GM12878 (cell line): ENCODE measurements at regions not wholly inside any gene's neighbourhood (a gene's known extent, or its start where the extent isn't known, plus 50 kb on each side); places are given as distances from the start of the nearest gene placed in this dataset.

Source experiments
- ATAC-seq: fragments of 200-7000 bp; cut with Tn5 transposase; 3 replicates; pipeline ENCODE4 v1.9.1; 2020; ENCODE audit warnings: mild to moderate bottlenecking, moderate library complexity
- BruUV-seq: library from RNA; stranded (reverse); fragments of 400-500 nt; replicated peaks from 2 replicates; lab custom pipeline; 2021; lab: Mats Ljungman, UMichigan
- CTCF ChIA-PET: fragments of 300-600 bp; sonication (Branson Sonifier 250); formaldehyde crosslinking; extraction: SDS; loops from one replicate; lab custom pipeline; 2021; ENCODE audit warnings: inconsistent platforms; lab: Yijun Ruan, JAX
- POLR2A ChIA-PET: fragments of 350-600 bp; formaldehyde crosslinking; extraction: SDS; loops from one replicate; lab custom pipeline; 2021; ENCODE audit warnings: inconsistent platforms; lab: Charles Lee
- RAD21 ChIA-PET: fragments of 300-600 bp; sonication (Branson Sonifier 250); formaldehyde crosslinking; loops from one replicate; lab custom pipeline; 2023; ENCODE audit warnings: antibody characterized with exemption; ENCODE audit not compliant: unreplicated experiment; lab: Charles Lee
- SMC1A ChIA-PET: fragments of 300-600 bp; sonication (Branson Sonifier 250); formaldehyde crosslinking; loops from one replicate; lab custom pipeline; 2023; ENCODE audit not compliant: unreplicated experiment, uncharacterized antibody; lab: Charles Lee
- DNase-seq: peaks from one replicate; pipeline ENCODE4 v3.0.0-alpha.2; 2011; ENCODE audit warnings: low read depth, low spot score
- FAIRE-seq: peaks from 3 replicates; lab custom pipeline; 2011; peaks lifted over from hg19 to GRCh38; lab: Jason Lieb, UNC
- H2AFZ ChIP-seq: 2 replicates; pipeline ENCODE4 v1.6.0; 2011; ENCODE audit warnings: low read depth, low read length, control low read depth; ENCODE audit not compliant: control insufficient read depth
- H3K27ac ChIP-seq: 2 replicates; pipeline ENCODE4 v1.5.1; 2011; ENCODE audit warnings: control low read depth; ENCODE audit not compliant: control insufficient read depth, insufficient read depth
- H3K27me3 ChIP-seq, 2 experiments: replicated peaks in 1 of 2; 2 replicates each; pipeline versions ENCODE4 v1.6.0 to v1.6.1; 2011; ENCODE audit warnings: low read length in 1 of 2; ENCODE audit not compliant: control insufficient read depth in 2 of 2, insufficient read depth in 2 of 2
- H3K36me3 ChIP-seq, 2 experiments: 2 replicates each; pipeline ENCODE4 v1.5.1; 2011; ENCODE audit warnings: low read length in 1 of 2; ENCODE audit not compliant: control insufficient read depth in 2 of 2, insufficient read depth in 2 of 2
- H3K4me1 ChIP-seq: 2 replicates; pipeline ENCODE4 v1.6.1; 2011; ENCODE audit warnings: mild to moderate bottlenecking, low read length, moderate library complexity, mixed read lengths; ENCODE audit not compliant: control insufficient read depth, insufficient read depth
- H3K4me2 ChIP-seq: 2 replicates; pipeline ENCODE4 v1.6.0; 2011; ENCODE audit warnings: control low read depth; ENCODE audit not compliant: control insufficient read depth, insufficient read depth
- H3K4me3 ChIP-seq: fragments of 200-600 bp; sonication (generic); 2 replicates; pipeline ENCODE4 v1.5.1; 2016
- H3K79me2 ChIP-seq: 2 replicates; pipeline ENCODE4 v1.6.0; 2011; ENCODE audit warnings: low read length; ENCODE audit not compliant: control insufficient read depth, insufficient read depth
- H3K9ac ChIP-seq: 2 replicates; pipeline ENCODE4 v1.8.0; 2011; ENCODE audit warnings: low read length, control low read depth, mixed read lengths; ENCODE audit not compliant: control insufficient read depth, insufficient read depth
- H3K9me3 ChIP-seq: replicated peaks from 3 replicates; pipeline ENCODE4 v1.5.1; 2011; ENCODE audit warnings: mild to moderate bottlenecking, low read length; ENCODE audit not compliant: control insufficient read depth, insufficient read depth
- H4K20me1 ChIP-seq: 2 replicates; pipeline ENCODE4 v1.6.0; 2011; ENCODE audit not compliant: control insufficient read depth, insufficient read depth
- BACH1 ChIP-seq: fragments of 450-650 bp; IDR thresholded peaks from 2 replicates; pipeline ENCODE4 v1.6.1; 2017; ENCODE audit warnings: mild to moderate bottlenecking, borderline replicate concordance
- BHLHE40 ChIP-seq, 2 experiments: fragments of 450-650 bp in 1 of 2; IDR thresholded peaks; 2 replicates each; pipeline ENCODE4 v1.6.1; 2011 to 2017; ENCODE audit warnings: low read depth in 2 of 2, borderline replicate concordance in 1 of 2, improper control_type of control experiment in 1 of 2, low read length in 1 of 2, mild to moderate bottlenecking in 1 of 2
- CBX5 ChIP-seq: sonication (generic); IDR thresholded peaks from 2 replicates; pipeline ENCODE4 v1.6.1; 2016; ENCODE audit warnings: low read depth, moderate library complexity, mild to moderate bottlenecking, inconsistent platforms
- CREB1 ChIP-seq: IDR thresholded peaks from 2 replicates; pipeline ENCODE4 v1.6.1; 2012; ENCODE audit warnings: low read depth, mild to moderate bottlenecking, inconsistent platforms
- EZH2 ChIP-seq: IDR thresholded peaks from 2 replicates; pipeline ENCODE4 v1.6.1; 2012; ENCODE audit warnings: low read depth, mild to moderate bottlenecking, control low read depth, inconsistent platforms, low read length, borderline replicate concordance; ENCODE audit not compliant: control insufficient read depth
- IKZF1 ChIP-seq: fragments of 450-650 bp; conservative IDR thresholded peaks from 2 replicates; pipeline ENCODE4 v1.6.1; 2017; ENCODE audit warnings: antibody characterized with exemption, mild to moderate bottlenecking
- MEF2B ChIP-seq: fragments of 450-650 bp; IDR thresholded peaks from 2 replicates; pipeline ENCODE4 v1.6.1; 2018; ENCODE audit warnings: mild to moderate bottlenecking, moderate library complexity; ENCODE audit not compliant: partially characterized antibody, poor library complexity, severe bottlenecking
- MTA3 ChIP-seq: IDR thresholded peaks from 2 replicates; pipeline ENCODE4 v1.6.1; 2012; ENCODE audit warnings: low read length, inconsistent platforms, borderline replicate concordance
- NFYB ChIP-seq: IDR thresholded peaks from 2 replicates; pipeline ENCODE4 v1.6.1; 2011; ENCODE audit warnings: low read depth, mild to moderate bottlenecking, low read length, improper control_type of control experiment, moderate library complexity; ENCODE audit not compliant: insufficient read depth
- NR2F1 ChIP-seq: fragments of 450-650 bp; conservative IDR thresholded peaks from 2 replicates; pipeline ENCODE4 v1.6.1; 2017; ENCODE audit warnings: mild to moderate bottlenecking
- PAX5 ChIP-seq: IDR thresholded peaks from 2 replicates; pipeline ENCODE4 v1.6.1; 2011; ENCODE audit warnings: low read depth, low read length, borderline replicate concordance
- POLR2AphosphoS2 ChIP-seq: IDR thresholded peaks from 2 replicates; pipeline ENCODE4 v1.6.1; 2011; ENCODE audit warnings: low read depth, mild to moderate bottlenecking, low read length, improper control_type of control experiment, moderate library complexity
- SIX5 ChIP-seq: IDR thresholded peaks from 2 replicates; pipeline ENCODE4 v1.6.1; 2011; ENCODE audit warnings: mild to moderate bottlenecking, low read depth, low read length, moderate library complexity; ENCODE audit not compliant: severe bottlenecking
- SMARCA5 ChIP-seq: fragments of 450-650 bp; IDR thresholded peaks from 2 replicates; pipeline ENCODE4 v1.6.1; 2017; ENCODE audit warnings: mild to moderate bottlenecking
- ZNF207 ChIP-seq: fragments of 450-650 bp; IDR thresholded peaks from 2 replicates; pipeline ENCODE4 v1.6.1; 2014; ENCODE audit warnings: antibody characterized with exemption, mild to moderate bottlenecking, borderline replicate concordance
- ZNF384 ChIP-seq: IDR thresholded peaks from 2 replicates; pipeline ENCODE4 v1.6.1; 2012; ENCODE audit warnings: low read depth, mild to moderate bottlenecking, low read length, improper control_type of control experiment, borderline replicate concordance
- WGBS: methylation state at CpG from one replicate; pipeline ENCODE4 v1.1.6; 2016; ENCODE audit warnings: low lambda C conversion rate; ENCODE audit not compliant: insufficient replicate concordance, insufficient coverage; ENCODE audit errors: missing lambda C conversion rate; 5-methylcytosine and 5-hydroxymethylcytosine counted together
- in situ Hi-C: fragments of 300-500 bp; cut with MboI; formaldehyde crosslinking; loops from 9 replicates; pipeline ENCODE4 v1.14.3; 2018; ENCODE audit warnings: mixed read lengths
- intact Hi-C: fragments of 100-400 bp; cut with micrococcal nuclease; formaldehyde crosslinking; loops from one replicate; pipeline ENCODE4 v1.14.2; 2022; ENCODE audit not compliant: unreplicated experiment
- TF ChIP-seq, protein P1 (sequence below): fragments of 450-650 bp; IDR thresholded peaks from 2 replicates; pipeline ENCODE4 v1.6.1; 2017; ENCODE audit warnings: antibody characterized with exemption, mild to moderate bottlenecking, moderate library complexity

DNA sequence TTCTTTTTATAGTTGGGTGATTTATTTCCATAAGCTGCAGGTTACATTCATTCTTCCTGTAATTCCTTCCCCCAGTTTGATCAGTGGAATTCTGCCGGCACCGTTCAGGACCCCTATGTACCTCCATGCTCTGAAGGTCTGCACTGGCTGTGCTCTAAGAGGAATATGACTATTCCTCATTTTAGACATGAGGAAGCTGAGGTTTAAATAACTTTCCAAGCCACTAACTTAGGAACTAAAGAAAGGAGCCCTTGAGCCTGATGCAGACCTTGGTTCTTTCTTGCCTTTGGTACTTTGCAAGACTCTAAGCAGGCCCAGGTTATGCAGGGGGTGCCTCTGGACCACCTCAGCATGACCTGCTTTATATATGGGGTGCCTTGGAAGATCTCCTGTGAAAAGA lies 318.5 kb downstream of the QKI start:
- no peaks in the 10 kb centered on the region for H3K9me3 ChIP-seq
- 55% methylated on average over 2 of the region's 2 CpGs for WGBS
- H3K27me3 ChIP-seq = no peaks in the 10 kb centered on the region
- intact Hi-C loops = no loop called here
- H3K4me1 ChIP-seq = peaks cover under 1% of the 10 kb centered on the region
- H3K27ac ChIP-seq = no peak overlapping the region
- SMC1A ChIA-PET = interaction anchor here (1.2 kb wide), 1 partner anchor 10 kb away, joined by 4 read pairs; no protein-coding TSS in a partner anchor
- POLR2A ChIA-PET = no interaction called here
- H3K79me2 ChIP-seq = no peaks in the 10 kb centered on the region
- DNase-seq (no peak), FAIRE-seq (no peak), ATAC-seq (no peak)
- no peaks in the 10 kb centered on the region for H3K36me3 ChIP-seq
- no peak overlapping the region for H3K9ac ChIP-seq
- RAD21 ChIA-PET = no interaction called here
- H3K4me2 ChIP-seq = no peak overlapping the region
- in situ Hi-C loops = no loop called here
- H2AFZ ChIP-seq = no peak overlapping the region
- no peak overlapping the region for H3K4me3 ChIP-seq
- H4K20me1 ChIP-seq = no peaks in the 10 kb centered on the region
- no TSS peak for BruUV-seq
- CTCF ChIA-PET = no interaction called here
- TF ChIP-seq, protein P1, sequence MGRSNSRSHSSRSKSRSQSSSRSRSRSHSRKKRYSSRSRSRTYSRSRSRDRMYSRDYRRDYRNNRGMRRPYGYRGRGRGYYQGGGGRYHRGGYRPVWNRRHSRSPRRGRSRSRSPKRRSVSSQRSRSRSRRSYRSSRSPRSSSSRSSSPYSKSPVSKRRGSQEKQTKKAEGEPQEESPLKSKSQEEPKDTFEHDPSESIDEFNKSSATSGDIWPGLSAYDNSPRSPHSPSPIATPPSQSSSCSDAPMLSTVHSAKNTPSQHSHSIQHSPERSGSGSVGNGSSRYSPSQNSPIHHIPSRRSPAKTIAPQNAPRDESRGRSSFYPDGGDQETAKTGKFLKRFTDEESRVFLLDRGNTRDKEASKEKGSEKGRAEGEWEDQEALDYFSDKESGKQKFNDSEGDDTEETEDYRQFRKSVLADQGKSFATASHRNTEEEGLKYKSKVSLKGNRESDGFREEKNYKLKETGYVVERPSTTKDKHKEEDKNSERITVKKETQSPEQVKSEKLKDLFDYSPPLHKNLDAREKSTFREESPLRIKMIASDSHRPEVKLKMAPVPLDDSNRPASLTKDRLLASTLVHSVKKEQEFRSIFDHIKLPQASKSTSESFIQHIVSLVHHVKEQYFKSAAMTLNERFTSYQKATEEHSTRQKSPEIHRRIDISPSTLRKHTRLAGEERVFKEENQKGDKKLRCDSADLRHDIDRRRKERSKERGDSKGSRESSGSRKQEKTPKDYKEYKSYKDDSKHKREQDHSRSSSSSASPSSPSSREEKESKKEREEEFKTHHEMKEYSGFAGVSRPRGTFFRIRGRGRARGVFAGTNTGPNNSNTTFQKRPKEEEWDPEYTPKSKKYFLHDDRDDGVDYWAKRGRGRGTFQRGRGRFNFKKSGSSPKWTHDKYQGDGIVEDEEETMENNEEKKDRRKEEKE = no peak
- TF ChIP-seq POLR2AphosphoS2 (no peak), NFYB (no peak), ZNF384 (no peak), ZNF207 (no peak), CREB1 (no peak), BACH1 (no peak), MTA3 (no peak), PAX5 (no peak), CBX5 (no peak), IKZF1 (no peak), MEF2B (no peak), BHLHE40 (IDR thresholded peaks at IDR 0.05; ENCODE audit: borderline replicate concordance in 1 of 2, low read depth in 2 of 2, low read length in 1 of 2) (no peak), SIX5 (no peak), SMARCA5 (no peak), NR2F1 (no peak), EZH2 (no peak)
